Spleen (tissue), 7 donors: ENCODE measurements at regions not wholly inside any gene's neighbourhood (a gene's known extent, or its start where the extent isn't known, plus 50 kb on each side); places are given as distances from the start of the nearest gene placed in this dataset.

Source experiments
- POLR2A ChIP-seq, 3 donors: fragments of 450-650 bp; IDR thresholded peaks; one replicate each; pipeline ENCODE4 v1.5.1; 2017; ENCODE audit warnings: antibody characterized with exemption in 3 of 3, mild to moderate bottlenecking in 1 of 3
- POLR2AphosphoS5 ChIP-seq, 3 donors: sonication (generic); formaldehyde crosslinking; IDR thresholded peaks; one replicate each; pipeline ENCODE4 v1.5.1; 2017; ENCODE audit warnings: antibody characterized with exemption in 3 of 3
- TF ChIP-seq, protein P1 (sequence below), 11 experiments: fragments of 200-600 bp in 7 of 11; fragments of 450-650 bp in 4 of 11; sonication (generic) in 4 of 11; IDR thresholded peaks in 8 of 11; conservative IDR thresholded peaks in 3 of 11; 1 replicate in 7 of 11; 2 replicates in 4 of 11; pipeline versions ENCODE4 v1.4.0 to v1.8.0; 2016 to 2021; ENCODE audit warnings: antibody characterized with exemption in 11 of 11, inconsistent platforms in 4 of 11, mild to moderate bottlenecking in 1 of 11
- donor health status: DM: no; HTN: no; CAD: no; lungs with moderate emphysema.
- donor health status: DM: no; HTN: no; CAD: no.
- donor health status: DM: no; HTN: no; CAD: no.

DNA sequence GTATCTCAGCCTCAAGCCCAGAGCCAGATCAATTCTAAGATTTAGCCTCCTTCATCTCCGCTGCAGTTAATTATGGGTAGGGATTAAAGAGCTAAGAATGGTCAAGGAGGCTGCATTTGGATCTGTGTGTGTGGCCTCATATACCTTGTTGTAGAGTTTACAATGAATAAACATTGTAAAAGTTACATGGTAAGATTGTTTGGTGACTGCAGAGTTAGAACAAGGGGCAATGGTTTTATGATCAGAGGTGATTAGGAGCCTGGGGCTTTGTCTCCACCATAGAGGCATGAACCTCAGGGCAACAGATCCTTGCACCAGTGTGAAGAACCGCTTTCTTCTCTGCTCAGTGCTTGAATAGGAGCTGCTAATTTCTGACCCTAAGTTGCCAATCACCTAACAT is 77.0 kb upstream of the MARK1 start:
- TF ChIP-seq, protein P1, sequence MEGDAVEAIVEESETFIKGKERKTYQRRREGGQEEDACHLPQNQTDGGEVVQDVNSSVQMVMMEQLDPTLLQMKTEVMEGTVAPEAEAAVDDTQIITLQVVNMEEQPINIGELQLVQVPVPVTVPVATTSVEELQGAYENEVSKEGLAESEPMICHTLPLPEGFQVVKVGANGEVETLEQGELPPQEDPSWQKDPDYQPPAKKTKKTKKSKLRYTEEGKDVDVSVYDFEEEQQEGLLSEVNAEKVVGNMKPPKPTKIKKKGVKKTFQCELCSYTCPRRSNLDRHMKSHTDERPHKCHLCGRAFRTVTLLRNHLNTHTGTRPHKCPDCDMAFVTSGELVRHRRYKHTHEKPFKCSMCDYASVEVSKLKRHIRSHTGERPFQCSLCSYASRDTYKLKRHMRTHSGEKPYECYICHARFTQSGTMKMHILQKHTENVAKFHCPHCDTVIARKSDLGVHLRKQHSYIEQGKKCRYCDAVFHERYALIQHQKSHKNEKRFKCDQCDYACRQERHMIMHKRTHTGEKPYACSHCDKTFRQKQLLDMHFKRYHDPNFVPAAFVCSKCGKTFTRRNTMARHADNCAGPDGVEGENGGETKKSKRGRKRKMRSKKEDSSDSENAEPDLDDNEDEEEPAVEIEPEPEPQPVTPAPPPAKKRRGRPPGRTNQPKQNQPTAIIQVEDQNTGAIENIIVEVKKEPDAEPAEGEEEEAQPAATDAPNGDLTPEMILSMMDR (IDR thresholded peaks at IDR 0.05 in 8 of 11, conservative IDR thresholded peaks at IDR 0.05 in 3 of 11), result no peak
- TF ChIP-seq POLR2A (IDR thresholded peaks at IDR 0.05) (no peak), POLR2AphosphoS5 (IDR thresholded peaks at IDR 0.05) (no peak)
